Chondrocyte (in vitro differentiated cells): ENCODE measurements at regions not wholly inside any gene's neighbourhood (a gene's known extent, or its start where the extent isn't known, plus 50 kb on each side); places are given as distances from the start of the nearest gene placed in this dataset.

Experiments
- DNase-seq: peaks from one replicate; pipeline ENCODE4 v3.0.0; 2021; ENCODE audit warnings: mixed read lengths, low spot score
- H3K27ac Mint-ChIP-seq: one replicate; pipeline ENCODE4 v1.8.0; 2021; ENCODE audit warnings: mild to moderate bottlenecking, moderate library complexity, mixed read lengths; ENCODE audit not compliant: unreplicated experiment
- H3K27me3 Mint-ChIP-seq: 2 replicates; pipeline ENCODE4 v1.8.0; 2021; ENCODE audit warnings: low read depth, mixed read lengths
- H3K36me3 Mint-ChIP-seq: 2 replicates; pipeline ENCODE4 v1.8.0; 2021; ENCODE audit warnings: low read depth, mixed read lengths
- H3K4me1 Mint-ChIP-seq: 2 replicates; pipeline ENCODE4 v1.8.0; 2021; ENCODE audit warnings: low read depth, mild to moderate bottlenecking, mixed read lengths
- H3K4me3 Mint-ChIP-seq: one replicate; pipeline ENCODE4 v1.8.0; 2021; ENCODE audit warnings: mild to moderate bottlenecking, moderate library complexity, mixed read lengths; ENCODE audit not compliant: unreplicated experiment
- H3K9me3 Mint-ChIP-seq: 2 replicates; pipeline ENCODE4 v1.8.0; 2021; ENCODE audit warnings: low read depth, mixed read lengths
- CTCF ChIP-seq: fragments of 200-600 bp; sonication (generic); IDR thresholded peaks from 2 replicates; pipeline ENCODE4 v1.5.0; 2021; ENCODE audit warnings: antibody characterized with exemption, mild to moderate bottlenecking, moderate library complexity

- no peaks in the 10 kb centered on the region for H3K9me3 Mint-ChIP-seq
- no peak for DNase-seq
- H3K4me1 Mint-ChIP-seq = peaks cover 11% of the 10 kb centered on the region
- TF ChIP-seq CTCF = no peak
- H3K4me3 Mint-ChIP-seq = no peak overlapping the region
- no peak overlapping the region for H3K27ac Mint-ChIP-seq
- H3K27me3 Mint-ChIP-seq = peaks cover 29% of the 10 kb centered on the region
- no peaks in the 10 kb centered on the region for H3K36me3 Mint-ChIP-seq
Measured at GRCh38 chr15:93249623-93250022, 160.6 kb upstream of the RGMA start.

- DNase-seq = no peak
- no peaks in the 10 kb centered on the region for H3K36me3 Mint-ChIP-seq
- no peaks in the 10 kb centered on the region for H3K9me3 Mint-ChIP-seq
- no peak overlapping the region for H3K4me3 Mint-ChIP-seq
- H3K27ac Mint-ChIP-seq = no peak overlapping the region
- H3K4me1 Mint-ChIP-seq = peaks cover 11% of the 10 kb centered on the region
- no peak for TF ChIP-seq CTCF
- H3K27me3 Mint-ChIP-seq = peaks cover 24% of the 10 kb centered on the region
Measured at GRCh38 chr15:93247466-93248121, 158.6 kb upstream of the RGMA start.

GRCh38 chr15:93246266-93247242, 157.5 kb upstream of the RGMA start:
- TF ChIP-seq CTCF = no peak
- H3K36me3 Mint-ChIP-seq = no peaks in the 10 kb centered on the region
- no peaks in the 10 kb centered on the region for H3K9me3 Mint-ChIP-seq
- no peak overlapping the region for H3K27ac Mint-ChIP-seq
- H3K4me1 Mint-ChIP-seq = peaks cover 11% of the 10 kb centered on the region
- no peak overlapping the region for H3K4me3 Mint-ChIP-seq
- peaks cover 24% of the 10 kb centered on the region for H3K27me3 Mint-ChIP-seq
- no peak for DNase-seq

- DNase-seq = no peak
- no peak overlapping the region for H3K27ac Mint-ChIP-seq
- peaks cover 2% of the 10 kb centered on the region for H3K4me1 Mint-ChIP-seq
- H3K27me3 Mint-ChIP-seq = peaks cover 24% of the 10 kb centered on the region
- no peak for TF ChIP-seq CTCF
- H3K9me3 Mint-ChIP-seq = no peaks in the 10 kb centered on the region
- no peaks in the 10 kb centered on the region for H3K36me3 Mint-ChIP-seq
- H3K4me3 Mint-ChIP-seq = no peak overlapping the region
Measured at GRCh38 chr15:93245661-93246042, 156.6 kb upstream of the RGMA start.
